Activated CD8-positive, alpha-beta memory T cell treated with anti-CD3 and anti-CD28 coated beads, Interleukin-2, amount 50 U/mL, for 48 hours (primary cell): ENCODE measurements at regions not wholly inside any gene's neighbourhood (a gene's known extent, or its start where the extent isn't known, plus 50 kb on each side); places are given as distances from the start of the nearest gene placed in this dataset.
A peak's percentile ranks its signal among the peaks of the same experiment; 100 is the strongest.

Experiments used
- DNase-seq: peaks from one replicate; pipeline ENCODE4 v3.0.0-alpha.2; 2020

GRCh38 chr11:43576320-43576802 is 104.2 kb upstream of the HSD17B12 start:
- DNase-seq: no peak

DNA sequence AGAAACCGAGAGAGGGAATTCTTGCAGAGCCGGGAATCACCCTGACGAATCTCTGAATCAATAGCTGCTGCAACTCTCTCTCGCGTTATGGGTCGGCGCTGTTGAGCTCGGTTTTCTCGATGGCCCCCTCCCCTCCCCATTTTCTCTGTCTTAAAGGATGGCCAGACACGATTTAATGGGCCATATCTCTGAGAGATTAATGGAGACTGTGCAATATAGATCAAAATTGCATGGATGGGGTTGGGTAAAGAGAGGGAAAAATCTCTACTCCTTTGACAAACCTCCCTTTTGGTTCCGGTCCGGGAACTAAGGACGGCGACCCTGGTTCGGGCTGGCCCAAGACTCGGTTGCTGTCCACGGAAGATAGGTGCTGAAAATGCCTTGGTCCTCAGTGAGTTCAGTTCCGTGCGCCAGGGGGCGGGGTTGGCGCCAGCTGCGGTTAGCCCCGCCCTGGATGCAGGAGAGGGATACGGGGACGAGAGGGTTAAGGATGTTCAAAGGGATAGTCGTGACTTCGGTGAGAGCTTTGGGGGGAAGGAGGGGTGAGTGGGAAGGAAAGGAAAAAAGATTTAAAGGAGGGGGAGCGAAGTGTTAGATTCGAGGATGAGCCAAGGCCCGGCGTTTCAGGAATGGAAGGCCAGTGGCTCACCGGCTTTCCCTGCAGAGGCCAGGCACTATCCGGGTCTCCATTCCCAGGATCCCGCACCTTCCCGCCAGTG is 103.6 kb upstream of the HSD17B12 start:
- DNase-seq: no peak

DNA sequence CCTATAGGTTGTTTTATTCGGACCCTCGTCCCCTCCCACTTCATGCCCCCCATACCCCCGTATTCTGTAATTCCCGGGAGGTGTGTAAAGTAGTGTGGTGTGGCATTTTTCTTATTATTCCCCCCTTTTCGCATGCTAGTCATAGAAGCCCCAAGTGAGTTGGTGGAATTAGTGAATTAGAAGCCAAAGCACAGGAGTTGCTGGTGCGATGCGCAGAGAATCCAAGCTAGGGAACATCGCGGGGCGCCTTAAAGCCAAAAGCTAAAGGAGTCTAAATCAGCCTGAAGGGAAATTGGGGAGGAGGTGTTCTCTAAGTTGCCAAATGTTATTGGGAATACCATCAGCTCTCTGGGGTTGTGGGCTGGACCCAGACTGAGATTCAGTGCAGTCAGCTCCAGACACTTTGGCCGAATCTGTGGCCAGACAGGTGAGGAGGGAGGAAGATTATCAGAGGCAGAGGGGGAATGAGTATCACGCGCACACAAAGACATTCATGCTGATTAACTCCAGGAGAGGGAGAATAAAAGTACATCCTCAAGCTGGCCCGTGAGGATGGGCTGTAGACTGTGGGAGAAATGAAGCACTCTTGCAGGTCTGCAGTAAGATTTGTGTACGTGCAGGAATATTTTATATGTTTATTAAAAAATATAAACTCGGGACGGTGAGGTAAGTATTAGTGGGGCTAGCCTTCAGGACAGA is 102.8 kb upstream of the HSD17B12 start:
- DNase-seq: no peak

DNA sequence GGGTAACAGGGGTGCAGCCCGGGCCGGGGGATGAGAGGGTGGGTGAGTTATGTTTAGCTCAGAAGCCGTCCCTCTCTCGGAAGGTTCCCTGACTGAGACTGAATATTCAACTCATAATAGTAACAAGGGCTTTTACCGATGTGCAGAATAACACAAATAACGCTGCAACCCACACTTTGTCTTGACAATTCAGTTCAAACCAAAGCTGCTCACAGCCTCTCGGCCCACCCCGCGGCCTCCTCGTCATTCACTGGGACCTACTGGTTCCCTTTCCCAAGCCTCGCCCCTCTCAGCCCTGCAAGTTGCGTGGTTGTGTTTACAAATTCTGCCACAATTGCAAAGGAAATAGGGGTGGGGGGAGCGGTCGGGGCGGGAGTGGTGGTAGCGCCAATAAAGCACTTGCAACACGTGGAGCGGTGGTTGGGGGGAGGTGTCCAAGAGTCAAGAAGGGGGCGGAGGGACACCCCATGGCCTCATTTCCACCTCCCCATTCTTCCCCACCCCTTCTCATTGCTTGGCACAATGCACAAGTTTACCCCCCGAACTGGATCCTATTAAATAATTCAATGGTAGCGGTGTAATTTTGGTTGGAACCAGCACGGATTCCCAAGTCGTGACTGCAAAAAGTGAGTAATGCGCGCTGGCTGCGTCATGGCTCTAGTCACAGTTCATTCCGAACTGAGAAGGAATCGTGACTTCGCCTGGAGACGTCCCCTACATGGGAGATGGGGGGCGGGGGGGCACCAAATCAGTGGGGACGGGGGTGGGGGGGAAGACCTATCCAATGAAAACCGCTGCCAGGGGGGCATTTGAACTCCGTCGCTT is 102.0 kb upstream of the HSD17B12 start:
- no peak for DNase-seq

- peak; percentile 81 for DNase-seq
Measured at GRCh38 chr11:43579171-43579918, 101.2 kb upstream of the HSD17B12 start.

DNA sequence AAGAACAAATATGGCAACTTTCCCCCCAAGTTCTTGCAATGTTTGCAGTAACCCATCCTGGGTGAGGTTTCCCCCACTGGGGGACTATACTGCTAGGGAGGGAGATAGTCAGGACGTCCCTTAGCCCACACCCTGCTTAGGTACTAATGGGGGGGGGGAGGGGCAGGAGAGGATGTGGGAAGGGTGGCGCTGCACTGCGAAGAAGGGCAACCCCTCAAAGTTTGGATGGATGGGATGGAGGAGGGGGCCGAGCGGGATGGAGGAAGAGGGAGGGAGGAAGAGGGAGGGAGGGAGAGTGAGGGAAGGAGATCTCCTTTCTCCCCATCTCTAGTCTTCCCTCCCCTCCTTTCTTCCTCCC is 100.6 kb upstream of the HSD17B12 start:
- no peak for DNase-seq

DNA sequence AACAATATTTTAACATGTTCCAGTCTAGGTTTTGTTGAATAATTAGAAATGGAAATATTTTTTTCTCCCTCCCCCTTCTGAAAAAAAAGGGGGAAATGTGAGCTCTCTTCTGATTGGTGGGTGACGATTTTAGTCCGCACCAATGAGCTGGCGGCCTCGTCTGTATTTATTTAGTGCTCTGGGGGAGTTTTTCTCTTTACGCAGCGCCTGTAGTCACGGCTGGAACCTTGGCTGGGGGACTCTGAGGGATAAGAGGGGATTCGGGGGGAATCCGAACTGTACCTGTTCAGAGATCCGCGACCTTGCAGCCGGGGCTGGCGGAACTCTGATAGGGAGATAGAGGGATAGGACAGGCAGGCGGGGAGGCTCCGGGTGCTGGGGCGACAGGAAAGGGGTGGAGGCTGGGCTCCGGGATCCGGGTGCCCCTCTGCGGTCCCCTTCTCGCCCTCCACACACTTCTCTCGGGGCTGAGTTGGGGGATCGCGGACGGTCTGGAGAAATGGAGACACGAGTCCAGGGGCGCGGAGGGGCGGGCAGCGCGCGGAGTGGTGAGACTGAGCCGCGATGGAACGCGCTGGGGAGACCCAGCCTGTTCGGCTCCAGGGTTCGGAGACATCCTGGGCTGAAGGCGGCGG is 99.7 kb upstream of the HSD17B12 start:
- DNase-seq: no peak

DNA sequence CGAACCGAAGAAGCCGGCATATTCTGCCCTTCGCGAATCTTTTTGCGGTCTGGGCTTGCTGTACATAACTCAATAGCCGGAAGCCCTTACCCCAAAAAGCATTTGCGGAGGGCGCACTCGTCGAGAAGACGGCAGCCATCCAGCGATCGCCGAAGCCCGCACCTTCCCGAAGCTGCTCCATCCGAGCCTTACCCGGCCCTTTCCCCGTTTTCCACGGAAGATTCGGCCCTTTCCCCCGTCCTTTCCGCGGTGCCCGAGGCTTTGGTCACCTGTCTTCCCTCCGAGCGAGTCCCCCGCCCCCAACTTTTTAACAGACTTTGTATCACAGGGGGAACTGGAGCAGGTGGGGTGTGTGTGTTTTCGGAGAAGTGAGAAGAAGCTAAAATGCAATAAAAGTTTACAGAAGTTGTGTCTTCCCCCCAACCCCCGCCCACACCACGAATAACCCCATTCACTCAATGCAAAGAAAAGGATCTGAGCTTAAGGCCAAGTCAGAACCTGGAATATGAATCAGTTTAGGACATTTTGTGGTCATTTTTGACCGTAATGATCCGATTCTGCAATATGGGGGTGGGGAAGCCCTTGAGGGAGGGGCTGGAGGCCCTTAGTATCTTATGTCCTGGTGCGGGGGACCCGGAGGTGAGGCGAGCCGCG is 99.0 kb upstream of the HSD17B12 start:
- DNase-seq: no peak

- no peak for DNase-seq
Measured at GRCh38 chr11:43582024-43582862, 98.3 kb upstream of the HSD17B12 start.

GRCh38 chr11:43582863-43583462 is 97.6 kb upstream of the HSD17B12 start:
- no peak for DNase-seq

GRCh38 chr11:43583548-43583947 is 97.0 kb upstream of the HSD17B12 start:
- no peak for DNase-seq

DNA sequence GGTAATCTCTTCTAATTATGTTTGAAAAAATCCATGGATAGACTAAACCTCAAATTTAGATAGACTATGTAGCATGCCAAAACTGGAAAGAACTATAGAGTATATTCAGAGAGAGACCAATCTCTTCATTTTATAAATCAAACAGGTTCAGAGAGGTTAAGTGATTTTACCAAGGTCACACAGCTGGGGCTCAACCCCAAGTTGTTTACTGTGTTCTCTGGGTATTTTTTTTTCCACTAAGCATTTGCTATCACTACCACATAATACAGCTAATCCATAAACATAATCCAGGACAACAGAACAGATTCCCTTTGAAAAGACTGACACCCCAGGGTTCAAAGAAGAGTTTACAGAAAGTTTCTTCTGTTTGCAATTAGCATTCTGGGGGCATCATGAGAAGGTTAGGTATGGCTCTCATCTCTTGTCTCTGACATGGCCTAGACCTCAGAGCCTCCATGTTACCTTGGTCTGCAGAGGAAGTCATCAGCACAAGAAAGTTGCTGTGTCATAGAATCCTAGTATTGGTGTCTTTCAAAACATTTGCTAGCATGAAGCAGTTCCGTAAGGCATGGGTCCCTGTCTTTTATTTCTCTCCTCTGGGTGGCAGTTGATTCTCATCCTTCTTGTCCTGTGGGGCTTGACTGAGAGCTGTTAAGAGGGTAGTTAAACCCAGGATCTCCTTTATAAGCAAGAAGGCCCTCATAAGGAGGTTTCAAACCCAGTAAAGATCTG is 94.5 kb upstream of the HSD17B12 start:
- DNase-seq: no peak

- DNase-seq: no peak
Measured at GRCh38 chr11:43589601-43590250, 90.8 kb upstream of the HSD17B12 start.

- no peak for DNase-seq
Measured at GRCh38 chr11:43601511-43601910, 79.0 kb upstream of the HSD17B12 start.

- DNase-seq: no peak
Measured at GRCh38 chr11:43602670-43603069, 77.9 kb upstream of the HSD17B12 start.

GRCh38 chr11:43614214-43614613 is 66.3 kb upstream of the HSD17B12 start:
- no peak for DNase-seq

GRCh38 chr11:43619863-43620505 is 60.6 kb upstream of the HSD17B12 start:
- DNase-seq: no peak

- DNase-seq: no peak
Measured at GRCh38 chr11:43626798-43627197, 53.7 kb upstream of the HSD17B12 start.
